MM.1S (cell line): ENCODE measurements at regions not wholly inside any gene's neighbourhood (a gene's known extent, or its start where the extent isn't known, plus 50 kb on each side); places are given as distances from the start of the nearest gene placed in this dataset.

Source experiments
- CTCF ChIP-seq: fragments of 300-600 bp; sonication (generic); IDR thresholded peaks from 2 replicates; pipeline ENCODE4 v1.5.1; 2016; ENCODE audit warnings: antibody characterized with exemption, low read length, mixed read lengths
- EZH2 ChIP-seq: fragments of 300-600 bp; sonication (generic); optimal IDR thresholded peaks from 2 replicates; pipeline ENCODE3; 2017; ENCODE audit warnings: low read depth, mild to moderate bottlenecking, antibody characterized with exemption, low read length, mixed read lengths

GRCh38 chr1:201739080-201739479 lies 89.9 kb upstream of the IPO9 start:
- TF ChIP-seq CTCF (no peak), EZH2 (no peak)
